ENCODE measurements at regions not wholly inside any gene's neighbourhood (a gene's known extent, or its start where the extent isn't known, plus 50 kb on each side); places are given as distances from the start of the nearest gene placed in this dataset.

DNA sequence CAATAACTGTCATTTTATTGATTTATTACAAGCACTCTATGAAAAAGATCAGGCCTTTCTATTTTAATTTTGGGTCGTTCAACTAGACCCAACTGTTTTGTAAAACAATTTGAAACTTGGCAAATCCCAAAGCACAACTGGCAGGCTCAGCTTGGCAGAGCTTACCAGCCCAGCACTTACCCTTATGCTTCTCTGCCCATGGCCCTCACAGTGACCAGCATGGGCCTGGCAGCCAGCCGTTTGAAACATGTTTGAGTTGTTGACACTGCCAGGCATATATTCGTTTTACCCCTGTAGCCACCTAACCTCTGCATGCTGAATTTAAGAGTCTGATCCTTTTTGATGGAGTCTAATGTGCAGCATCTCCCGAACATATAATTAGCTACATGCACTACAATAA, 796.7 kb upstream of the ADGRL2 start:
- TF ChIP-seq, protein P1, sequence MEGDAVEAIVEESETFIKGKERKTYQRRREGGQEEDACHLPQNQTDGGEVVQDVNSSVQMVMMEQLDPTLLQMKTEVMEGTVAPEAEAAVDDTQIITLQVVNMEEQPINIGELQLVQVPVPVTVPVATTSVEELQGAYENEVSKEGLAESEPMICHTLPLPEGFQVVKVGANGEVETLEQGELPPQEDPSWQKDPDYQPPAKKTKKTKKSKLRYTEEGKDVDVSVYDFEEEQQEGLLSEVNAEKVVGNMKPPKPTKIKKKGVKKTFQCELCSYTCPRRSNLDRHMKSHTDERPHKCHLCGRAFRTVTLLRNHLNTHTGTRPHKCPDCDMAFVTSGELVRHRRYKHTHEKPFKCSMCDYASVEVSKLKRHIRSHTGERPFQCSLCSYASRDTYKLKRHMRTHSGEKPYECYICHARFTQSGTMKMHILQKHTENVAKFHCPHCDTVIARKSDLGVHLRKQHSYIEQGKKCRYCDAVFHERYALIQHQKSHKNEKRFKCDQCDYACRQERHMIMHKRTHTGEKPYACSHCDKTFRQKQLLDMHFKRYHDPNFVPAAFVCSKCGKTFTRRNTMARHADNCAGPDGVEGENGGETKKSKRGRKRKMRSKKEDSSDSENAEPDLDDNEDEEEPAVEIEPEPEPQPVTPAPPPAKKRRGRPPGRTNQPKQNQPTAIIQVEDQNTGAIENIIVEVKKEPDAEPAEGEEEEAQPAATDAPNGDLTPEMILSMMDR (IDR thresholded peaks at IDR 0.05; ENCODE audit: low read length): no peak
- TF ChIP-seq EZH2 (optimal IDR thresholded peaks at IDR 0.05; ENCODE audit: low read depth, low read length) (no peak), EZH2phosphoT487 (IDR thresholded peaks at IDR 0.05; ENCODE audit: low read length) (no peak)

Measured in MM.1S (cell line).